Mesenchymal stem cell (in vitro differentiated cells and primary cell): ENCODE measurements at regions not wholly inside any gene's neighbourhood (a gene's known extent, or its start where the extent isn't known, plus 50 kb on each side); places are given as distances from the start of the nearest gene placed in this dataset.

ENCODE experiments used
- DNase-seq: peaks from one replicate; pipeline ENCODE4 v3.0.0-alpha.2; 2013
- H2AFZ ChIP-seq: one replicate; pipeline ENCODE4 v1.6.1; 2013; ENCODE audit warnings: low read depth, mild to moderate bottlenecking, control low read depth, inconsistent platforms, low read length, moderate library complexity
- H2AK5ac ChIP-seq: 2 replicates; pipeline ENCODE4 v1.6.1; 2013; ENCODE audit warnings: low read length, moderate library complexity, mild to moderate bottlenecking, inconsistent platforms; ENCODE audit not compliant: severe bottlenecking
- H2BK120ac ChIP-seq: one replicate; pipeline ENCODE4 v1.6.1; 2013; ENCODE audit warnings: low read depth, mild to moderate bottlenecking, inconsistent platforms, low read length, moderate library complexity
- H2BK12ac ChIP-seq, 2 experiments: one replicate each; pipeline ENCODE4 v1.6.1; 2013; ENCODE audit warnings: inconsistent platforms in 2 of 2, low read length in 2 of 2, mild to moderate bottlenecking in 2 of 2, moderate library complexity in 2 of 2, control low read depth in 1 of 2
- H2BK15ac ChIP-seq: one replicate; pipeline ENCODE4 v1.6.1; 2013; ENCODE audit warnings: mild to moderate bottlenecking, low read depth, inconsistent platforms; ENCODE audit not compliant: poor library complexity, severe bottlenecking
- H2BK5ac ChIP-seq: 2 replicates; pipeline ENCODE4 v1.6.1; 2013; ENCODE audit warnings: low read depth, mild to moderate bottlenecking, low read length, control low read depth, inconsistent platforms; ENCODE audit not compliant: poor library complexity, severe bottlenecking
- H3K14ac ChIP-seq, 2 experiments: one replicate each; pipeline ENCODE4 v1.6.1; 2013; ENCODE audit warnings: inconsistent platforms in 2 of 2, low read length in 2 of 2, control low read depth in 1 of 2, mild to moderate bottlenecking in 1 of 2, moderate library complexity in 1 of 2
- H3K18ac ChIP-seq, 2 experiments: one replicate each; pipeline ENCODE4 v1.6.1; 2013; ENCODE audit warnings: inconsistent platforms in 2 of 2, low read length in 2 of 2, control low read depth in 1 of 2, low read depth in 1 of 2, mild to moderate bottlenecking in 1 of 2
- H3K23ac ChIP-seq, 2 experiments: one replicate each; pipeline ENCODE4 v1.6.1; 2013; ENCODE audit warnings: inconsistent platforms in 2 of 2, low read length in 2 of 2, mild to moderate bottlenecking in 2 of 2, moderate library complexity in 2 of 2, control low read depth in 1 of 2
- H3K27ac ChIP-seq: 2 replicates; pipeline ENCODE4 v1.5.1; 2013; ENCODE audit warnings: mild to moderate bottlenecking, moderate library complexity, low read length, control low read depth, inconsistent platforms; ENCODE audit not compliant: poor library complexity, severe bottlenecking
- H3K27me3 ChIP-seq, 2 experiments: 2 replicates each; pipeline versions ENCODE4 v1.6.1 to v1.7.0; 2013; ENCODE audit warnings: low read length in 2 of 2, mild to moderate bottlenecking in 2 of 2, moderate library complexity in 2 of 2, control low read depth in 1 of 2, inconsistent platforms in 1 of 2; ENCODE audit not compliant: control insufficient read depth in 1 of 2, insufficient read depth in 1 of 2
- H3K36me3 ChIP-seq, 2 experiments: 2 replicates each; pipeline versions ENCODE4 v1.6.1 to v1.7.0; 2013; ENCODE audit warnings: low read length in 2 of 2, control low read depth in 1 of 2, inconsistent platforms in 1 of 2, low read depth in 1 of 2, mild to moderate bottlenecking in 1 of 2; ENCODE audit not compliant: insufficient read depth in 2 of 2, control insufficient read depth in 1 of 2
- H3K4ac ChIP-seq, 2 experiments: one replicate each; pipeline ENCODE4 v1.6.1; 2013; ENCODE audit warnings: inconsistent platforms in 2 of 2, low read length in 2 of 2, mild to moderate bottlenecking in 2 of 2, moderate library complexity in 2 of 2, control low read depth in 1 of 2, low read depth in 1 of 2
- H3K4me1 ChIP-seq: 2 replicates; pipeline ENCODE4 v1.6.1; 2013; ENCODE audit warnings: low read depth, low read length, control low read depth; ENCODE audit not compliant: control insufficient read depth, insufficient read depth
- H3K4me2 ChIP-seq: 2 replicates; pipeline ENCODE4 v1.6.1; 2013; ENCODE audit warnings: low read length, mild to moderate bottlenecking, inconsistent platforms; ENCODE audit not compliant: poor library complexity, severe bottlenecking
- H3K4me3 ChIP-seq, 2 experiments: 2 replicates each; pipeline versions ENCODE4 v1.5.1 to v1.7.0; 2013; ENCODE audit warnings: low read length in 2 of 2, mild to moderate bottlenecking in 2 of 2, control low read depth in 1 of 2, low read depth in 1 of 2; ENCODE audit not compliant: insufficient read depth in 1 of 2
- H3K79me1 ChIP-seq: replicated peaks from 2 replicates; pipeline ENCODE4 v1.6.1; 2013; ENCODE audit warnings: mild to moderate bottlenecking, control low read depth, low read length, inconsistent platforms; ENCODE audit not compliant: poor library complexity, severe bottlenecking
- H3K9ac ChIP-seq: 2 replicates; pipeline ENCODE4 v1.7.0; 2013; ENCODE audit warnings: mild to moderate bottlenecking, low read length, moderate library complexity
- H3K9me3 ChIP-seq: 2 replicates; pipeline ENCODE4 v1.7.0; 2013; ENCODE audit warnings: mild to moderate bottlenecking, low read length; ENCODE audit not compliant: control insufficient read depth
- H4K8ac ChIP-seq: one replicate; pipeline ENCODE4 v1.6.1; 2013; ENCODE audit warnings: inconsistent platforms, mild to moderate bottlenecking, low read length, moderate library complexity
- H4K91ac ChIP-seq: one replicate; pipeline ENCODE4 v1.6.1; 2013; ENCODE audit warnings: mild to moderate bottlenecking, low read length, inconsistent platforms
- WGBS: methylation state at CpG from one replicate; pipeline ENCODE4 v1.1.7; 2013; ENCODE audit warnings: mixed read lengths; 5-methylcytosine and 5-hydroxymethylcytosine counted together

DNA sequence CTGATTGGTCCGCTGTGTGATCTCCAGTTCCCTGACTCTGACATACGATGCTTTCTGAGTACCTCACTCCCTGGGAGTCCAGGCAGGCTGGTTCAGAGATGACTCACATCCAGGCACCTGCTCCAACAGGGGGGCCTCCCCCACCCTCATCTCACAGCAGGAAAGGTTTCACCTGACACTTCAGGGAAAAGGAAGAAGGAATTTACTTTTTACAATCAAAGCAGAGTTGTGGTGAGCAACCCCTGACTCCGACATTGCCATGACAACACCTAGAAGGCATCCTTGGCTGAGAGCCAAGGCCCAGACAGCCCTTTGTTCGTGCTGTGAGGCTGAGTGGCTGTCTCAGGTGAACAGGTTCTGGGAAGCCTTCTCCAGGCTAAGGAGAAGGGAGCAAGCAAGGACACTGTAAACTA is 164.6 kb upstream of the GJB5 start:
- Histone ChIP-seq H2BK12ac (no peak overlapping the region), H3K4me3 (no peak overlapping the region), H2AFZ (no peak overlapping the region), H3K4me2 (no peak overlapping the region), H3K27me3 (peaks cover 0 to 81% of the 10 kb centered on the region in 2 experiments), H3K36me3 (no peaks in the 10 kb centered on the region), H3K18ac (no peak overlapping the region), H3K27ac (no peak overlapping the region), H3K9ac (no peak overlapping the region), H2BK120ac (no peak overlapping the region), H3K23ac (no peak overlapping the region), H2AK5ac (no peak overlapping the region), H3K79me1 (no peaks in the 10 kb centered on the region), H3K4me1 (no peaks in the 10 kb centered on the region), H4K8ac (no peak overlapping the region), H3K4ac (no peak overlapping the region), H2BK15ac (no peak overlapping the region), H3K9me3 (peaks cover 3% of the 10 kb centered on the region), H2BK5ac (no peak overlapping the region), H4K91ac (no peak overlapping the region), H3K14ac (no peak overlapping the region)
- WGBS, result 61% methylated on average over 4 of the region's 4 CpGs
- no peak for DNase-seq

- Histone ChIP-seq H2AK5ac (no peak overlapping the region), H3K79me1 (no peaks in the 10 kb centered on the region), H3K36me3 (no peaks in the 10 kb centered on the region), H3K9ac (no peak overlapping the region), H2BK120ac (no peak overlapping the region), H3K23ac (no peak overlapping the region), H2BK12ac (no peak overlapping the region), H3K18ac (no peak overlapping the region), H3K4ac (no peak overlapping the region), H3K27me3 (peaks cover 0 to 81% of the 10 kb centered on the region in 2 experiments), H3K4me1 (no peaks in the 10 kb centered on the region), H3K4me3 (no peak overlapping the region), H3K14ac (no peak overlapping the region), H4K8ac (no peak overlapping the region), H3K4me2 (no peak overlapping the region), H3K27ac (no peak overlapping the region), H4K91ac (no peak overlapping the region), H3K9me3 (peaks cover 3% of the 10 kb centered on the region), H2BK15ac (no peak overlapping the region), H2BK5ac (no peak overlapping the region), H2AFZ (no peak overlapping the region)
- WGBS, result 73% methylated on average over 4 of the region's 4 CpGs
- DNase-seq, result no peak
These were observed 162.9 kb upstream of the GJB5 start for GRCh38 chr1:34591751-34592629.

DNA sequence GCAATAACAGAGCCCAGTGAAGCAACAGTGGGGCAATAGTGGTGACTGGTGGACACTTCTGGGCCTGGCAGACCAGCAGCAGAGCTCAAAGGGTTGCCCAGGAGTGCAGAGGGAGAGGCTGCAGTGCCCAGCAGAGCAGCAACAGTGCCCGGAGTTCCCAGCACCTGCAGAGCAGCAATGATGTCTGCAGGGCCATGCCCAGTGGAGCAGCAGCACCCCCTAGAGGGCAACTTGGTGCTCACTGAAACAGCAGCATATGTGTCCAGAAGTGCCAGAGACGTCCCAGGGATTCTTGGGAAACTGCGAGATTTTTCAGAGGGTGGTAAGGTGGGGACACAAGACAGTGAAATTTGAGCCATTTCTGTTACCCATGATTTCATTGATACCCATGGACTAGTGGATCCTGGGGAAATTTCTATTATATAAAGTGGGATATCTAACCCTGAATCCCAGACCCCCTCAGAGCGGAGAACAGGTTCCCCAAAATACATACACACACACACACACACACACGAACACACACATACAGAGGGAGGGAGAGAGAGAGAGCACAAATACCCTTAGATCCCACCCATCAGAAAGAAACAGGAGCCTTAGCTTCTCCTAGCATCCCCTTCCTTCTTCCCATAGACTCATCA is 156.9 kb upstream of the GJB5 start:
- Histone ChIP-seq H3K23ac (no peak overlapping the region), H4K8ac (no peak overlapping the region), H3K9ac (no peak overlapping the region), H3K4me3 (no peak overlapping the region), H2BK5ac (no peak overlapping the region), H3K79me1 (no peaks in the 10 kb centered on the region), H2BK12ac (no peak overlapping the region), H4K91ac (no peak overlapping the region), H2BK15ac (no peak overlapping the region), H2BK120ac (no peak overlapping the region), H3K4me2 (no peak overlapping the region), H2AFZ (no peak overlapping the region), H2AK5ac (no peak overlapping the region), H3K4me1 (no peaks in the 10 kb centered on the region), H3K14ac (no peak overlapping the region), H3K27me3 (peaks cover 0 to 91% of the 10 kb centered on the region in 2 experiments), H3K36me3 (no peaks in the 10 kb centered on the region), H3K4ac (no peak overlapping the region), H3K27ac (no peak overlapping the region), H3K9me3 (no peaks in the 10 kb centered on the region), H3K18ac (no peak overlapping the region)
- 20% methylated on average over 5 of the region's 5 CpGs for WGBS
- DNase-seq, result no peak

GRCh38 chr1:34602907-34603306 is 151.9 kb upstream of the GJB5 start:
- Histone ChIP-seq H3K23ac (no peak overlapping the region), H3K4me1 (no peaks in the 10 kb centered on the region), H3K18ac (no peak overlapping the region), H2BK5ac (no peak overlapping the region), H2BK12ac (no peak overlapping the region), H3K4me2 (no peak overlapping the region), H3K9me3 (no peaks in the 10 kb centered on the region), H3K4ac (no peak overlapping the region), H4K91ac (no peak overlapping the region), H3K79me1 (no peaks in the 10 kb centered on the region), H2BK120ac (no peak overlapping the region), H3K27ac (no peak overlapping the region), H2AK5ac (no peak overlapping the region), H3K14ac (no peak overlapping the region), H3K27me3 (peaks cover 0 to 81% of the 10 kb centered on the region in 2 experiments), H3K4me3 (no peak overlapping the region), H3K9ac (no peak overlapping the region), H2AFZ (no peak overlapping the region), H4K8ac (no peak overlapping the region), H2BK15ac (no peak overlapping the region), H3K36me3 (no peaks in the 10 kb centered on the region)
- 80% methylated on average over 6 of the region's 6 CpGs for WGBS
- DNase-seq, result no peak
